ENCODE measurements at regions not wholly inside any gene's neighbourhood (a gene's known extent, or its start where the extent isn't known, plus 50 kb on each side); places are given as distances from the start of the nearest gene placed in this dataset.
"Not testable (repeated sequence)": the region's sequence is repeated elsewhere in the genome, so short reads cannot be mapped to it uniquely, and the experiment has no call there.

GRCh38 chr3:194262176-194262924 lies 88.8 kb downstream of the CPN2 start:
- TF ChIP-seq CTCF (IDR thresholded peaks at IDR 0.05): no peak
- H3K4me3 ChIP-seq (ENCODE audit: low read depth in 1 of 2, low read length in 1 of 2): no peak overlapping the region
- peaks cover 0 to 4% of the 10 kb centered on the region in 2 experiments for H3K4me1 ChIP-seq (ENCODE audit: control insufficient read depth in 1 of 2, insufficient read depth in 1 of 2, low read depth in 1 of 2, low read length in 1 of 2)
- H3K9me3 ChIP-seq: no peaks in the 10 kb centered on the region
- no peaks in the 10 kb centered on the region for H3K36me3 ChIP-seq
- peaks cover 22% of the 10 kb centered on the region for H3K27me3 ChIP-seq
- H3K27ac ChIP-seq: no peak overlapping the region

- Histone ChIP-seq H3K27ac (no peak overlapping the region), H3K4me1 (ENCODE audit: control insufficient read depth in 1 of 2, insufficient read depth in 1 of 2, low read depth in 1 of 2, low read length in 1 of 2) (peaks cover 0 to 4% of the 10 kb centered on the region in 2 experiments), H3K9me3 (no peaks in the 10 kb centered on the region), H3K27me3 (peaks cover 28% of the 10 kb centered on the region), H3K4me3 (ENCODE audit: low read depth in 1 of 2, low read length in 1 of 2) (no peak overlapping the region), H3K36me3 (no peaks in the 10 kb centered on the region)
- TF ChIP-seq CTCF (IDR thresholded peaks at IDR 0.05): no peak
Measured at GRCh38 chr3:194262925-194263305, 88.2 kb downstream of the CPN2 start.

- H3K36me3 ChIP-seq; H3K4me1 ChIP-seq (ENCODE audit: control insufficient read depth in 1 of 2, insufficient read depth in 1 of 2, low read depth in 1 of 2, low read length in 1 of 2); H3K9me3 ChIP-seq; H3K27ac ChIP-seq; H3K4me3 ChIP-seq (ENCODE audit: low read depth in 1 of 2, low read length in 1 of 2): not testable (repeated sequence)
- peaks cover 42% of the 10 kb centered on the region for H3K27me3 ChIP-seq
Measured at GRCh38 chr3:194264631-194265504, 86.3 kb downstream of the CPN2 start.

GRCh38 chr3:194265505-194265892 lies 85.6 kb downstream of the CPN2 start:
- H3K27ac ChIP-seq: no peak overlapping the region
- H3K9me3 ChIP-seq: no peaks in the 10 kb centered on the region
- no peak overlapping the region for H3K4me3 ChIP-seq (ENCODE audit: low read depth in 1 of 2, low read length in 1 of 2)
- no peaks in the 10 kb centered on the region for H3K36me3 ChIP-seq
- TF ChIP-seq CTCF (IDR thresholded peaks at IDR 0.05): no peak
- peaks cover 43% of the 10 kb centered on the region for H3K27me3 ChIP-seq
- peaks cover 7 to 10% of the 10 kb centered on the region in 2 experiments for H3K4me1 ChIP-seq (ENCODE audit: control insufficient read depth in 1 of 2, insufficient read depth in 1 of 2, low read depth in 1 of 2, low read length in 1 of 2)

GRCh38 chr3:194265996-194266964 lies 84.8 kb downstream of the CPN2 start:
- H3K27ac ChIP-seq: no peak overlapping the region
- H3K4me3 ChIP-seq (ENCODE audit: low read depth in 1 of 2, low read length in 1 of 2): no peak overlapping the region
- no peaks in the 10 kb centered on the region for H3K36me3 ChIP-seq
- no peaks in the 10 kb centered on the region for H3K9me3 ChIP-seq
- TF ChIP-seq CTCF (IDR thresholded peaks at IDR 0.05): no peak
- peaks cover 43% of the 10 kb centered on the region for H3K27me3 ChIP-seq
- peaks cover 7 to 10% of the 10 kb centered on the region in 2 experiments for H3K4me1 ChIP-seq (ENCODE audit: control insufficient read depth in 1 of 2, insufficient read depth in 1 of 2, low read depth in 1 of 2, low read length in 1 of 2)

All from neutrophil (primary cell).